GM21529 (cell line): ENCODE measurements at regions not wholly inside any gene's neighbourhood (a gene's known extent, or its start where the extent isn't known, plus 50 kb on each side); places are given as distances from the start of the nearest gene placed in this dataset.

Source experiments
- ATAC-seq: cut with Tn5 transposase; IDR thresholded peaks from one replicate; pipeline ENCODE4 v1.9.1; 2021; ENCODE audit not compliant: unreplicated experiment

GRCh38 chr3:5791558-5791957, 604.1 kb downstream of the EDEM1 start:
- no peak for ATAC-seq

- no peak for ATAC-seq
Observed at GRCh38 chr3:5796541-5796940, 609.0 kb downstream of the EDEM1 start.

- no peak for ATAC-seq
Observed at GRCh38 chr3:5798809-5799208, 611.3 kb downstream of the EDEM1 start.

- no peak for ATAC-seq
Observed at GRCh38 chr3:5799398-5799797, 611.9 kb downstream of the EDEM1 start.

GRCh38 chr3:5800965-5801364, 613.5 kb downstream of the EDEM1 start:
- ATAC-seq: no peak

GRCh38 chr3:5806192-5806591, 618.7 kb downstream of the EDEM1 start:
- ATAC-seq: no peak

- no peak for ATAC-seq
Observed at GRCh38 chr3:5809586-5810246, 622.2 kb downstream of the EDEM1 start.

GRCh38 chr3:5811016-5811415, 623.5 kb downstream of the EDEM1 start:
- no peak for ATAC-seq

- ATAC-seq: no peak
Observed at GRCh38 chr3:5813521-5813920, 626.0 kb downstream of the EDEM1 start.

- ATAC-seq: no peak
Observed at GRCh38 chr3:5822843-5823242, 635.3 kb downstream of the EDEM1 start.

GRCh38 chr3:5826467-5826866, 639.0 kb downstream of the EDEM1 start:
- no peak for ATAC-seq

GRCh38 chr3:5828251-5828650, 640.7 kb downstream of the EDEM1 start:
- no peak for ATAC-seq

GRCh38 chr3:5840056-5840455, 652.5 kb downstream of the EDEM1 start:
- no peak for ATAC-seq

- no peak for ATAC-seq
Observed at GRCh38 chr3:5841599-5841998, 654.1 kb downstream of the EDEM1 start.

- ATAC-seq: no peak
Observed at GRCh38 chr3:5846261-5846660, 658.8 kb downstream of the EDEM1 start.

- no peak for ATAC-seq
Observed at GRCh38 chr3:5861151-5861550, 673.6 kb downstream of the EDEM1 start.

GRCh38 chr3:5874931-5875341, 687.4 kb downstream of the EDEM1 start:
- ATAC-seq: no peak

- ATAC-seq: no peak
Observed at GRCh38 chr3:5888851-5889250, 701.3 kb downstream of the EDEM1 start.

GRCh38 chr3:5889374-5889773, 701.9 kb downstream of the EDEM1 start:
- no peak for ATAC-seq

- ATAC-seq: no peak
Observed at GRCh38 chr3:5891711-5892110, 704.2 kb downstream of the EDEM1 start.

- ATAC-seq: no peak
Observed at GRCh38 chr3:5898106-5898505, 710.6 kb downstream of the EDEM1 start.

GRCh38 chr3:5899014-5899761, 711.7 kb downstream of the EDEM1 start:
- ATAC-seq: no peak

GRCh38 chr3:5917932-5918331, 730.4 kb downstream of the EDEM1 start:
- ATAC-seq: no peak
